DOHH2 (cell line): ENCODE measurements at regions not wholly inside any gene's neighbourhood (a gene's known extent, or its start where the extent isn't known, plus 50 kb on each side); places are given as distances from the start of the nearest gene placed in this dataset.

Source experiments
- H3F3A ChIP-seq: fragments of 200-600 bp; sonication (generic), shearing (Covaris generic); 2 replicates; pipeline ENCODE4 v1.6.0; 2016; ENCODE audit warnings: antibody characterized with exemption, mild to moderate bottlenecking; ENCODE audit not compliant: control insufficient read depth, insufficient read depth
- H3K27ac ChIP-seq: fragments of 200-600 bp; sonication (generic); 2 replicates; pipeline ENCODE4 v1.5.1; 2014; ENCODE audit warnings: low read depth, mild to moderate bottlenecking, low read length, moderate library complexity
- H3K27me3 ChIP-seq: fragments of 200-600 bp; sonication (generic); 2 replicates; pipeline ENCODE4 v1.6.1; 2014; ENCODE audit warnings: mild to moderate bottlenecking, low read length, mixed read lengths; ENCODE audit not compliant: control insufficient read depth
- H3K36me3 ChIP-seq: fragments of 200-600 bp; sonication (generic); 2 replicates; pipeline ENCODE4 v1.6.1; 2014; ENCODE audit warnings: mild to moderate bottlenecking, low read length, moderate library complexity, mixed read lengths; ENCODE audit not compliant: control insufficient read depth
- H3K4me1 ChIP-seq: fragments of 200-600 bp; sonication (generic); 2 replicates; pipeline ENCODE4 v1.6.1; 2014; ENCODE audit warnings: mild to moderate bottlenecking, low read length, mixed read lengths; ENCODE audit not compliant: control insufficient read depth
- H3K4me2 ChIP-seq: fragments of 200-600 bp; sonication (generic); 2 replicates; pipeline ENCODE4 v1.6.0; 2014; ENCODE audit warnings: mild to moderate bottlenecking, low read length, moderate library complexity
- H3K4me3 ChIP-seq: fragments of 200-600 bp; sonication (generic); 2 replicates; pipeline ENCODE4 v1.5.1; 2014; ENCODE audit warnings: mild to moderate bottlenecking, low read length, mixed read lengths
- H3K79me2 ChIP-seq: fragments of 200-600 bp; sonication (generic); 2 replicates; pipeline ENCODE4 v1.6.1; 2014; ENCODE audit warnings: mild to moderate bottlenecking, low read length, mixed read lengths; ENCODE audit not compliant: control insufficient read depth
- H3K9me2 ChIP-seq: fragments of 200-600 bp; sonication (generic); replicated peaks from 2 replicates; pipeline ENCODE4 v1.6.1; 2014; ENCODE audit warnings: mild to moderate bottlenecking, low read length, mixed read lengths; ENCODE audit not compliant: control insufficient read depth
- H3K9me3 ChIP-seq: fragments of 200-600 bp; sonication (generic); 2 replicates; pipeline ENCODE4 v1.6.1; 2014; ENCODE audit warnings: antibody characterized with exemption, low read length, mixed read lengths; ENCODE audit not compliant: control insufficient read depth, insufficient read depth
- H4K20me1 ChIP-seq: fragments of 200-600 bp; sonication (generic); 2 replicates; pipeline ENCODE4 v1.6.0; 2014; ENCODE audit warnings: low read depth, mild to moderate bottlenecking, antibody characterized with exemption, low read length, moderate library complexity; ENCODE audit not compliant: control insufficient read depth, insufficient read depth
- CTCF ChIP-seq: fragments of 200-600 bp; sonication (generic); IDR thresholded peaks from one replicate; pipeline ENCODE4 v1.5.1; 2014; ENCODE audit warnings: antibody characterized with exemption, mild to moderate bottlenecking, low read depth, low read length; ENCODE audit not compliant: poor library complexity, severe bottlenecking
- EZH2phosphoT487 ChIP-seq: fragments of 200-600 bp; sonication (generic); IDR thresholded peaks from 2 replicates; pipeline ENCODE4 v1.6.1; 2017; ENCODE audit warnings: borderline replicate concordance, mild to moderate bottlenecking, antibody characterized with exemption, low read length, moderate library complexity, mixed read lengths

GRCh38 chr10:59586407-59586891, 123.2 kb downstream of the SLC16A9 start:
- H3K27ac ChIP-seq = no peak overlapping the region
- no peaks in the 10 kb centered on the region for H4K20me1 ChIP-seq
- no peak overlapping the region for H3K4me2 ChIP-seq
- no peak overlapping the region for H3K4me3 ChIP-seq
- no peaks in the 10 kb centered on the region for H3K9me2 ChIP-seq
- H3K9me3 ChIP-seq = no peaks in the 10 kb centered on the region
- no peaks in the 10 kb centered on the region for H3F3A ChIP-seq
- H3K36me3 ChIP-seq = no peaks in the 10 kb centered on the region
- H3K4me1 ChIP-seq = no peaks in the 10 kb centered on the region
- H3K79me2 ChIP-seq = no peaks in the 10 kb centered on the region
- TF ChIP-seq EZH2phosphoT487 = no peak
- no peak for TF ChIP-seq CTCF
- H3K27me3 ChIP-seq = no peaks in the 10 kb centered on the region

GRCh38 chr10:59585046-59585700, 124.5 kb downstream of the SLC16A9 start:
- no peaks in the 10 kb centered on the region for H3K36me3 ChIP-seq
- no peak overlapping the region for H3K27ac ChIP-seq
- H3K4me3 ChIP-seq = no peak overlapping the region
- no peaks in the 10 kb centered on the region for H3K79me2 ChIP-seq
- no peak for TF ChIP-seq CTCF
- TF ChIP-seq EZH2phosphoT487 = no peak
- H3K4me2 ChIP-seq = no peak overlapping the region
- H3F3A ChIP-seq = no peaks in the 10 kb centered on the region
- H4K20me1 ChIP-seq = no peaks in the 10 kb centered on the region
- H3K27me3 ChIP-seq = no peaks in the 10 kb centered on the region
- no peaks in the 10 kb centered on the region for H3K9me2 ChIP-seq
- no peaks in the 10 kb centered on the region for H3K4me1 ChIP-seq
- H3K9me3 ChIP-seq = no peaks in the 10 kb centered on the region

GRCh38 chr10:59582780-59583179, 126.9 kb downstream of the SLC16A9 start:
- Histone ChIP-seq H3K4me1 (no peaks in the 10 kb centered on the region), H3K27ac (no peak overlapping the region), H3K4me3 (no peak overlapping the region), H3K79me2 (no peaks in the 10 kb centered on the region), H3K4me2 (no peak overlapping the region), H4K20me1 (no peaks in the 10 kb centered on the region), H3F3A (no peaks in the 10 kb centered on the region), H3K36me3 (no peaks in the 10 kb centered on the region), H3K9me2 (no peaks in the 10 kb centered on the region), H3K9me3 (no peaks in the 10 kb centered on the region), H3K27me3 (no peaks in the 10 kb centered on the region)
- no peak for TF ChIP-seq EZH2phosphoT487
- no peak for TF ChIP-seq CTCF
